OCI-LY3 (cell line): ENCODE measurements at regions not wholly inside any gene's neighbourhood (a gene's known extent, or its start where the extent isn't known, plus 50 kb on each side); places are given as distances from the start of the nearest gene placed in this dataset.

ENCODE experiments used
- EZH2phosphoT487 ChIP-seq: fragments of 200-600 bp; shearing (Covaris generic); IDR thresholded peaks from 2 replicates; pipeline ENCODE4 v1.6.1; 2018; ENCODE audit warnings: antibody characterized with exemption, mixed run types, low read depth
- TF ChIP-seq, protein P1 (sequence below): fragments of 200-600, 300-600 bp; sonication (generic); IDR thresholded peaks from 2 replicates; pipeline ENCODE4 v1.5.1; 2014; ENCODE audit warnings: antibody characterized with exemption, low read length, low read depth

DNA sequence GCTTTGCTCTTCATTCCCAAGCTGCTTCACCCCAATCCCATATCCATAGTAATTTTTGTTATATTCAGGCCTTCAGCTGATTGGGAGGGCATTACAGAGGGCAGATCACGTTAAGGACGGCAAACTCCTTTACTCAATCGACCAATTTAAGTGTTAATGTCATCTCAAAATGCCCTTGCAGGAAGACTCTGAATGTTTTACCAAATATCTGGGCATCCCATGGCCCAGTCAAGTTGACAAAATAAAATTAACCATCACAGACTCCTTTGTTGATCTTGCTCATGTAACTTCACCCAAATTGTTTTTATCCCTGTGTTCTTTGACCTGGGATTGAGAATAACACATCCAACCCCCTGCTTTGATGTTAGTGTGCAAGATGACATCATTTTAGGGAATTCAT, 1018.3 kb upstream of the LCORL start:
- TF ChIP-seq EZH2phosphoT487 = no peak
- TF ChIP-seq, protein P1, sequence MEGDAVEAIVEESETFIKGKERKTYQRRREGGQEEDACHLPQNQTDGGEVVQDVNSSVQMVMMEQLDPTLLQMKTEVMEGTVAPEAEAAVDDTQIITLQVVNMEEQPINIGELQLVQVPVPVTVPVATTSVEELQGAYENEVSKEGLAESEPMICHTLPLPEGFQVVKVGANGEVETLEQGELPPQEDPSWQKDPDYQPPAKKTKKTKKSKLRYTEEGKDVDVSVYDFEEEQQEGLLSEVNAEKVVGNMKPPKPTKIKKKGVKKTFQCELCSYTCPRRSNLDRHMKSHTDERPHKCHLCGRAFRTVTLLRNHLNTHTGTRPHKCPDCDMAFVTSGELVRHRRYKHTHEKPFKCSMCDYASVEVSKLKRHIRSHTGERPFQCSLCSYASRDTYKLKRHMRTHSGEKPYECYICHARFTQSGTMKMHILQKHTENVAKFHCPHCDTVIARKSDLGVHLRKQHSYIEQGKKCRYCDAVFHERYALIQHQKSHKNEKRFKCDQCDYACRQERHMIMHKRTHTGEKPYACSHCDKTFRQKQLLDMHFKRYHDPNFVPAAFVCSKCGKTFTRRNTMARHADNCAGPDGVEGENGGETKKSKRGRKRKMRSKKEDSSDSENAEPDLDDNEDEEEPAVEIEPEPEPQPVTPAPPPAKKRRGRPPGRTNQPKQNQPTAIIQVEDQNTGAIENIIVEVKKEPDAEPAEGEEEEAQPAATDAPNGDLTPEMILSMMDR = no peak
